Gastrocnemius medialis (tissue), 4 donors: ENCODE measurements at regions not wholly inside any gene's neighbourhood (a gene's known extent, or its start where the extent isn't known, plus 50 kb on each side); places are given as distances from the start of the nearest gene placed in this dataset.

ENCODE experiments used
- ATAC-seq, 2 donors: fragments of 150-250 bp; one replicate each; pipeline ENCODE4 v1.9.1; 2016
- DNase-seq, 2 donors: peaks; one replicate each; pipeline ENCODE4 v3.0.0-alpha.2; 2019
- H3K27ac ChIP-seq, 4 donors: fragments of 200-600 bp; sonication (generic); 1 replicate in 1 of 4; 2 replicates in 3 of 4; pipeline ENCODE4 v1.5.1; 2016 to 2018; ENCODE audit warnings: mild to moderate bottlenecking in 2 of 4, moderate library complexity in 1 of 4
- H3K27me3 ChIP-seq, 3 donors: fragments of 200-600 bp; sonication (generic) in 2 of 3; 1 replicate in 1 of 3; 2 replicates in 2 of 3; pipeline versions ENCODE4 v1.5.1 to v1.6.0; 2016 to 2019; ENCODE audit warnings: mild to moderate bottlenecking in 1 of 3, moderate library complexity in 1 of 3
- H3K36me3 ChIP-seq, 2 donors: fragments of 200-600 bp; sonication (generic) in 1 of 2; one replicate each; pipeline ENCODE4 v1.5.1; 2017 to 2018
- H3K4me1 ChIP-seq, 2 donors: fragments of 200-600 bp; sonication (generic) in 1 of 2; one replicate each; pipeline ENCODE4 v1.5.1; 2016 to 2017; ENCODE audit warnings: mild to moderate bottlenecking in 2 of 2
- H3K4me3 ChIP-seq, 4 donors: fragments of 200-600 bp; sonication (generic) in 3 of 4; 1 replicate in 1 of 4; 2 replicates in 3 of 4; pipeline ENCODE4 v1.5.1; 2016 to 2019; ENCODE audit warnings: mild to moderate bottlenecking in 2 of 4
- H3K9me3 ChIP-seq, 3 donors: fragments of 200-600 bp; sonication (generic) in 2 of 3; 1 replicate in 1 of 3; 2 replicates in 2 of 3; pipeline ENCODE4 v1.5.1; 2016 to 2019
- CTCF ChIP-seq, 5 experiments: fragments of 450-650 bp in 3 of 5; fragments of 200-600 bp in 2 of 5; sonication (generic) in 2 of 5; IDR thresholded peaks in 4 of 5; conservative IDR thresholded peaks in 1 of 5; 1 replicate in 4 of 5; 2 replicates in 1 of 5; pipeline ENCODE4 v1.5.1; 2016 to 2019; ENCODE audit warnings: antibody characterized with exemption in 5 of 5, mild to moderate bottlenecking in 3 of 5, moderate library complexity in 3 of 5
- POLR2A ChIP-seq, 2 donors: fragments of 450-650 bp; IDR thresholded peaks; one replicate each; pipeline ENCODE4 v1.6.1; 2017; ENCODE audit warnings: antibody characterized with exemption in 2 of 2, mild to moderate bottlenecking in 2 of 2, moderate library complexity in 2 of 2
- in situ Hi-C, 4 donors: fragments of 200-750 bp; cut with MboI; loops; one replicate each; pipeline versions ENCODE4 v1.15.0 to v1.8.0; 2017; ENCODE audit warnings: low sequenced_read_pairs in 4 of 4
- intact Hi-C: fragments of 100-400 bp; cut with DNase I; formaldehyde crosslinking; loops from one replicate; pipeline ENCODE4 v1.15.1; 2023; ENCODE audit warnings: low total_unique reads

DNA sequence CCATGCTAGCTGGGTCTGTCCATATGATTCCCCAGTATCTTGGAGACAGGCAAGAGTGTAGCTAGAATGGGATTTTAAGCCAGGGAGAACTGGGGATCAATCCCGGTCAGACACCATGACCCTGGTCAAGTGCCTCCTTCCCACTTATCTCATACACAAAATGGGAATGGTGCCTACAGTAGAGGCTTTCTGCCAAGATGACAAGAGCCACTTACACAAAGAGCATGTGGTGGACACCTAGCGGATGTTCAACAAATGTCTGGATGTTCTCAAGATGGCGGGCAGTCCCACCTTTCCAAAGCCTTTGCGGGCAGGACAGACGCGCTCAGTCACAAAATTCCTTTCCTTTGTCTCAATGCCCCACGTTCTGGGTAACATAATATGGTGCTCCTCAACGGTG is 57.3 kb downstream of the MAF start:
- no peaks in the 10 kb centered on the region for H3K9me3 ChIP-seq
- no peaks in the 10 kb centered on the region for H3K27me3 ChIP-seq
- DNase-seq = no peak
- peaks cover 16 to 18% of the 10 kb centered on the region in 2 donors for H3K4me1 ChIP-seq
- no peak overlapping the region for H3K4me3 ChIP-seq
- in situ Hi-C loops = no loop called here
- ATAC-seq = no peak
- intact Hi-C loops = no loop called here
- H3K27ac ChIP-seq = peak overlapping the region in 2 of 4 donors; percentile 87 to 89
- no peaks in the 10 kb centered on the region for H3K36me3 ChIP-seq
- TF ChIP-seq CTCF (IDR thresholded peaks at IDR 0.05 in 4 of 5, conservative IDR thresholded peaks at IDR 0.05 in 1 of 5) (no peak), POLR2A (IDR thresholded peaks at IDR 0.05) (no peak)

DNA sequence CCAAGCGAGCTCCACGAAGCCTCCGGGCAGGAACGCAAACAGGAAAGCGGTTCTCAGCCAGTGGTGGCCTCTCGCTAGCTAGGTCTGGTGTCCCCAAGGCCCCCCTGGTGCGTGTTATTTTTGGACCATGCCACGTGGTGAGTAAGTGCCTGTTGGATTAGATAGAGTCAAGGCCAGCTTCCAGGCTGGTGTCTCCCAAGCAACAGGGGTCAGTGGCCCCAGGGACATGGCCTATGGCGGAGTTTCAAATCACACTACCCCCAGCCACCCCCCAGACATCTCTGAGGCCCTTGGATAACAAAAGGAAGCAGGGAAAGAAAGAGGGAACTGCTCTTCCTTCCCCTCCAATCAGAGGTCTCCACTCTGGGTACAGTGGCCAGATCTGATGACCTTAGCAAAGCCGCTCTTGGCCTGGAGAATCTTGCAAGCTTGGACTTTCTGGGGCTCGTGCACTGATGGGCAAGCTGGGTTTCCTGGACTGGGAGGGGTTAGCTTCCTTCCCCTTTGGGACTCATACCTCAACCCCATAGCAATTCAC is 58.2 kb downstream of the MAF start:
- Histone ChIP-seq H3K9me3 (no peaks in the 10 kb centered on the region), H3K4me1 (peaks cover 16 to 18% of the 10 kb centered on the region in 2 donors), H3K27ac (peak overlapping the region; percentile 71 to 89 (median 82)), H3K27me3 (no peaks in the 10 kb centered on the region), H3K4me3 (peak overlapping the region in 2 of 4 donors; percentile 0 to 17), H3K36me3 (no peaks in the 10 kb centered on the region)
- ATAC-seq (peak; percentile 53 to 75), DNase-seq (peak; percentile 55 to 84)
- TF ChIP-seq CTCF (IDR thresholded peaks at IDR 0.05 in 4 of 5, conservative IDR thresholded peaks at IDR 0.05 in 1 of 5) (no peak), POLR2A (IDR thresholded peaks at IDR 0.05) (peak; percentile 36 to 44)
- in situ Hi-C loops (no loop called here), intact Hi-C loops (no loop called here)

DNA sequence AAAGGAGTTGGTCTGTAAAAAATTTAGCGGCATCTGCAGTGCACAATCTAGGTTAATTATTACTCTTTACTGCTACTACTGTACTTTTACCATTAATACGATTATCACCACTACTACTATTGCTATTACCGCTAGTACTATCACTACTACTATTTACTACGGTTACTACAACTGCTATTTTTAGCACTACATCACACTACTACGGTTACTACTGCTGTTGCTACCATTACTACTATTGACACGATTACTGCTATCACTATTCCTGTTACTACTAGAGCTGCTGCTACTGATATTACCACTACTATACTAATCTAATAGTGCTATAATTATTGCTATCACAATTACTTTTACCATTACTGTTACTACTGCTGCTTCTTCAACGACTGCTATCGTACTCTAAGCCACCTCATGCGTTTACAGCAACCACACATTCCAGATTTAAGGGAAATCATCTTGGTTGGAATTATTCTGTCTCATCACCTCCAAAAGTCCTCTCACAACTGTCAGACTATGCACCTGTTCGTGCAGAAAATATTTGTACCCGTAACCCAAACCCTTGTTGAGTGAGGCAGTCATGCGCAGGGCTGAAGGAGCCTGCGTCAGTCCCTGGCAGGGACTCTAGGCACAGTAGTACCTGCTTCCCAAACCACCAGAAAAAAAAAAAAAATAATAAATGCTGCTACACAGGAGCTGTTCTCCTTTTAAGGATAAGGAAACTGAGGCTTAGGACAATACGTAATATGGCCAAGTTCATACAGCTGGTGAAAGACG is 59.5 kb downstream of the MAF start:
- in situ Hi-C loops (no loop called here), intact Hi-C loops (loop anchor here (1.0 to 2.0 kb wide), 2 partner anchors 52 to 180 kb away; no protein-coding TSS in a partner anchor)
- ATAC-seq (peak; percentile 90 to 93), DNase-seq (peak; percentile 68 to 86)
- H3K4me3 ChIP-seq = no peak overlapping the region
- no peaks in the 10 kb centered on the region for H3K36me3 ChIP-seq
- H3K9me3 ChIP-seq = no peaks in the 10 kb centered on the region
- no peaks in the 10 kb centered on the region for H3K27me3 ChIP-seq
- H3K27ac ChIP-seq = peak overlapping the region; percentile 71 to 89 (median 82)
- peaks cover 16 to 18% of the 10 kb centered on the region in 2 donors for H3K4me1 ChIP-seq
- peak; percentile 14 to 20 for TF ChIP-seq POLR2A (IDR thresholded peaks at IDR 0.05)
- TF ChIP-seq CTCF (IDR thresholded peaks at IDR 0.05 in 4 of 5, conservative IDR thresholded peaks at IDR 0.05 in 1 of 5) = no peak

GRCh38 chr16:79537584-79537983 is 63.0 kb downstream of the MAF start:
- no peaks in the 10 kb centered on the region for H3K9me3 ChIP-seq
- no peak for ATAC-seq
- DNase-seq = no peak
- H3K27ac ChIP-seq = peak overlapping the region in 2 of 4 donors; percentile 24 to 39
- intact Hi-C loops (loop anchor here (10.0 kb wide), 1 partner anchor 853 kb away; no protein-coding TSS in a partner anchor), in situ Hi-C loops (loop anchor here in 1 of 4 donors (10.0 kb wide), 1 partner anchor 57 kb away; no protein-coding TSS in a partner anchor)
- no peak for TF ChIP-seq CTCF (IDR thresholded peaks at IDR 0.05 in 4 of 5, conservative IDR thresholded peaks at IDR 0.05 in 1 of 5)
- TF ChIP-seq POLR2A (IDR thresholded peaks at IDR 0.05) = no peak
- H3K4me3 ChIP-seq = no peak overlapping the region
- H3K27me3 ChIP-seq = no peaks in the 10 kb centered on the region
- peaks cover 29 to 31% of the 10 kb centered on the region in 2 donors for H3K4me1 ChIP-seq
- no peaks in the 10 kb centered on the region for H3K36me3 ChIP-seq
